Activated CD4-positive, alpha-beta T cell treated with anti-CD3 and anti-CD28 coated beads for 48 hours (primary cell): ENCODE measurements at regions not wholly inside any gene's neighbourhood (a gene's known extent, or its start where the extent isn't known, plus 50 kb on each side); places are given as distances from the start of the nearest gene placed in this dataset.
"Not testable (repeated sequence)": the region's sequence is repeated elsewhere in the genome, so short reads cannot be mapped to it uniquely, and the experiment has no call there.

Experiments used
- DNase-seq: peaks from one replicate; pipeline ENCODE4 v3.0.0-alpha.2; 2020

- DNase-seq = no peak
Measured at GRCh38 chr6:125549202-125549884, 200.1 kb upstream of the HEY2 start.

GRCh38 chr6:125550892-125551291 is 198.5 kb upstream of the HEY2 start:
- DNase-seq = no peak

- no peak for DNase-seq
Measured at GRCh38 chr6:125552819-125553218, 196.6 kb upstream of the HEY2 start.

- DNase-seq = no peak
Measured at GRCh38 chr6:125554456-125554855, 195.0 kb upstream of the HEY2 start.

GRCh38 chr6:125558241-125558843 is 191.1 kb upstream of the HEY2 start:
- DNase-seq = no peak

GRCh38 chr6:125558907-125559306 is 190.5 kb upstream of the HEY2 start:
- DNase-seq = no peak

- DNase-seq = no peak
Measured at GRCh38 chr6:125562156-125562555, 187.3 kb upstream of the HEY2 start.

GRCh38 chr6:125564941-125565340 is 184.5 kb upstream of the HEY2 start:
- DNase-seq = no peak

GRCh38 chr6:125567407-125567806 is 182.0 kb upstream of the HEY2 start:
- no peak for DNase-seq

GRCh38 chr6:125568609-125569008 is 180.8 kb upstream of the HEY2 start:
- no peak for DNase-seq

GRCh38 chr6:125570526-125570925 is 178.9 kb upstream of the HEY2 start:
- no peak for DNase-seq

GRCh38 chr6:125571207-125571755 is 178.2 kb upstream of the HEY2 start:
- no peak for DNase-seq

- no peak for DNase-seq
Measured at GRCh38 chr6:125574604-125575003, 174.8 kb upstream of the HEY2 start.

GRCh38 chr6:125577124-125577662 is 172.2 kb upstream of the HEY2 start:
- DNase-seq = no peak

GRCh38 chr6:125584468-125584939 is 164.9 kb upstream of the HEY2 start:
- DNase-seq = no peak

- no peak for DNase-seq
Measured at GRCh38 chr6:125585470-125585869, 164.0 kb upstream of the HEY2 start.

- no peak for DNase-seq
Measured at GRCh38 chr6:125586074-125586473, 163.4 kb upstream of the HEY2 start.

- no peak for DNase-seq
Measured at GRCh38 chr6:125586605-125587004, 162.8 kb upstream of the HEY2 start.

- no peak for DNase-seq
Measured at GRCh38 chr6:125587666-125588632, 161.5 kb upstream of the HEY2 start.

GRCh38 chr6:125591796-125592195 is 157.6 kb upstream of the HEY2 start:
- DNase-seq = not testable (repeated sequence)

GRCh38 chr6:125593746-125594145 is 155.7 kb upstream of the HEY2 start:
- no peak for DNase-seq

GRCh38 chr6:125596020-125596419 is 153.4 kb upstream of the HEY2 start:
- no peak for DNase-seq
